KG1 (cell line): ENCODE measurements at regions not wholly inside any gene's neighbourhood (a gene's known extent, or its start where the extent isn't known, plus 50 kb on each side); places are given as distances from the start of the nearest gene placed in this dataset.
"Not testable (repeated sequence)": the region's sequence is repeated elsewhere in the genome, so short reads cannot be mapped to it uniquely, and the experiment has no call there.

Experiments used
- DNase-seq: peaks from one replicate; lab custom pipeline; 2025; lab: John Stamatoyannopoulos, UW

DNA sequence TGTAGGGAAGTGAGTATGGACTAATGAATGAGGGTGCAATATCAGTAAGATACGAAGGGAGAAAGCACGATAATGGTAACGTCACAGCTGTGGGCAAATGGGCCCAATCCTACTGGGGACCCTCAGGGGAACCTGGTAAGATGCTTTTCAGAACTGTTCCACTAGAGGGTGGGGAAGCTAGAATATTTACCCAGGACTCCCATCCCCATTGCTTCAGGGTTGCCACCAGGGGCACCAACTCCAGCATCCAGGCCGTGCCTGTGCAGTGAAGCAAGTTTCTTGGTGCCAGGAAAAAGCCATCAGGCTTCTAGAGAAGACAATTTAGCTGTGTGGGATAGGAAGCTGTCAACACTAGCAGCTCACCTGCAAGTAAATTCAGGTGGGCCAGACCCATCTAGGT lies 409.3 kb downstream of the AGTPBP1 start:
- no peak for DNase-seq

GRCh38 chr9:85331626-85332025 lies 410.1 kb downstream of the AGTPBP1 start:
- DNase-seq, result no peak

GRCh38 chr9:85322592-85322991 lies 419.2 kb downstream of the AGTPBP1 start:
- no peak for DNase-seq

DNA sequence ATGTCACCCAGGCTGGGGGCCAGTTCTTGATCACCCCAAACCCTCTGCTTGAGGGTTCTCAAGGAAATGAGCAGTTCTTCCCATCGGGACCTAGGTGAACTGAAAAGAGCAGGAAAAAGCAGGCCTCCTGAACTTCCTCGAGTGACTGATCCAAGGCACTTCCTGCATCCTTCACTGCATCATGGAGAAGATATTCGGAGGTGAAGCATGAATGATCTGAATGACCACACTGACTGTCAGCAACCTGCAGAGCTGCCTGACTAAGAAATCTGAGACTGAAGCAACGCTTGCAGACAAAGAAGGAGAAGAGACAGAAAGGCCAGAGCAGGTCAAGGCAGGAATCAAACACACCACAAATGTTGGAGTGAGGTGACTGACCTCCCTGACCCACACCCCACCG lies 420.2 kb downstream of the AGTPBP1 start:
- DNase-seq, result no peak

GRCh38 chr9:85319936-85320656 lies 421.7 kb downstream of the AGTPBP1 start:
- no peak for DNase-seq

DNA sequence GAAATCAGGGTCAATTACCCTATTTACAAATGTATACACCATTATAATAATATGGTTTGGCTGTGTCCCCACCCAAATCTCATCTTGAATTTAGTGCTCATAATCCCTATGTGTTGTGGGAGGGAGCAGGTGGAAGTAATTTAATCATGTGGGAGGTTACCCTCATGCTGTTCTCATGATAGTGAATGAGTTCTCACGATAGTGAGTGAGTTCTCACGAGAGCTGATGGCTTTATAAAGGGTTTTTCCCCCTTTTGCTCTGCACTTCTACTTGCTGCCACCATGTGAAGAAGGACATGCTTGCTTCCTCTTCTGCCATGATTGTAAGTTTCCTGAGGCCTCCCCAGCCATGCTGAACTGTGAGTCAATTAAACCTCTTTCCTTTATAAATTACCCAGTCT lies 426.2 kb downstream of the AGTPBP1 start:
- DNase-seq, result not testable (repeated sequence)

- peak; percentile 54 for DNase-seq
Measured at GRCh38 chr9:85310573-85310972, 431.2 kb downstream of the AGTPBP1 start.

DNA sequence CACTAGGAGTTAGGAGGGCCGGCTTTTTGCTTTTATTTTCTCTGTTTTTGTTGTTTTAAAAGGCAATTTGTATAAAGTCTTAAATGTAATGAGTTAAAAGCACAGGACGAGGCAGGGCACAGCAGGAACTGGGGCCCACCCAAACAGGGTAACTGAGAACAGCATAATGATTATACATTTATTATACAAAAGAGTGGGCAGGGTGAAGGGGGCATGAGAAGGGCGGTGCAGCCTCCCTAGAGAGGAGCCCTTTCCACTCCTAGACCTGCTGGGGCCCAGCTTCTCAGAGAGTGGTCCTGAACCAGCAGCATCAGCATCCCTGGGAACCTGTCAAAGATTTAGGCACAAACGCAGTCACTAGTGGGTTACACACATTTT lies 438.0 kb downstream of the AGTPBP1 start:
- no peak for DNase-seq

- no peak for DNase-seq
Measured at GRCh38 chr9:85302938-85303756, 438.6 kb downstream of the AGTPBP1 start.

- no peak for DNase-seq
Measured at GRCh38 chr9:85298499-85298898, 443.3 kb downstream of the AGTPBP1 start.

DNA sequence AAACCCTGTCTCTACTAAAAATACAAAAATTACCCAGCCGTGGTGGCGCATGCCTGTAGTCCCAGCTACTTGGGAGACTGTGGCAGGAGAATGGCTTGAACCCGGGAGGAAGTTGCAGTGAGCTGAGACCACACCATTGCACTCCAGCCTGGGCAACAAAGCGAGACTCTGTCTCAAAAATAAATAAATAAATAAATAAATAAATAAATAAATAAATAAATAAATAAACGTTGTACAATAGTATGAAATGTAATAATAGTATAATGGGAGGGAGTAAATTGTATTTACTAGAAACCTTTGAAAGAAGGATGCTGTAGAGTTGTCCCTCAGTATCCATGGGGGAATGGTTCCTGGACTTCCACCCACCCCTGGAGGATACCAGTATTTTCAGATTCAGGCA lies 446.5 kb downstream of the AGTPBP1 start:
- not testable (repeated sequence) for DNase-seq

DNA sequence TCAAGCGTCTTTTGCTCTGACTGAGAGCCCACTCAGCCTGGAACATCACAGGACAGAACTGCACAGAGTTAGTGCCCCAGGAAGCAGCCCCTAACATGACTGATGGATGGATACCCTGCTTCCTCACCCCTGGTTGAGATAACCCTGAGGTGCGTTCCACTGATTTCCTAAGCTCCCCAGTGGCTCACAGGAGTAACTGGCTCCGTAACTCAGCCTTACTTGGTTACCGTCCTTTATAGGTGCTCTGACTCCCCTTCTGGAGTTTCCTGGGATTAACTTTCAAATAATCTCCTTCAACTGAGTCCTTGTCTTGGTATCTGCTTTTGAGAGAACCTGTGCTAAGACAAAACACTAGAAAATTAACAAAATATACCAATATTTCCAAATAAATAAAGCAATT lies 449.5 kb downstream of the AGTPBP1 start:
- DNase-seq, result no peak

DNA sequence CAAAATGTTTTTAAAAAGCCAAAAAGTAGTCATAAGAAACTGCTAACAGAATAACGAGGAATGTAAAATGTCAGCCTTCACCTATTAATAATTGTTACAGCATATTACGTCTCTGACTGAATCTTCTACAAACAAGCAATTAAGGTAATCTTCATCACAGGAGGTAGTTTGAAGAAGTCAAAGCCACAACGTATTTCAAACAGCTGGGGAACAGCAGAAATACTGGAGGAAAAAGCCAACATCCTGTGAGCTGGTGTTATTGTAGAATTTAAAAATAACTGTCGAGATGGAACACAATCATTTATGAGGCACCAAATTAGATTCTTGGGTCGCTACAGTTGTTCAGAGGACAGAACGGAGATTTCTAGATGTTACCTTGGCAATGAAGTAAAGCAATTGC lies 450.5 kb downstream of the AGTPBP1 start:
- peak; percentile 11 for DNase-seq

DNA sequence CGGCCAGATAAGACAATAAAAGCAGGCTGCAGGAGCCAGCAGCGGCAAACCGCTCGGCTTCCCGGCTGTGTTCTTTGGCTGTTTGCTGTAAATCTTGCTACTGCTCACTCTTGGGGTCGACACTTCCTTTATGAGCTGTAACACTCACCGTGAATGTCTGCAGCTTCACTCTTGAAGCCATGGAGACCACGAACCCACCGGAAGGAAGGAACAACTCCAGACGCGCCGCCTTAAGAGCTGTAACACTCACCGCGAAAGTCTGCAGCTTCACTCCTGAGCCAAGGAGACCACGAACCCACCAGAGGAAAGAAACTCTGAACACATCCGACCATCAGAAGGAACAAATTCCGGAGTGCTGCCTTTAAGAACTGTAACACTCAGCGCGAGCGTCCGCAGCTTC lies 451.7 kb downstream of the AGTPBP1 start:
- peak; percentile 87 for DNase-seq

DNA sequence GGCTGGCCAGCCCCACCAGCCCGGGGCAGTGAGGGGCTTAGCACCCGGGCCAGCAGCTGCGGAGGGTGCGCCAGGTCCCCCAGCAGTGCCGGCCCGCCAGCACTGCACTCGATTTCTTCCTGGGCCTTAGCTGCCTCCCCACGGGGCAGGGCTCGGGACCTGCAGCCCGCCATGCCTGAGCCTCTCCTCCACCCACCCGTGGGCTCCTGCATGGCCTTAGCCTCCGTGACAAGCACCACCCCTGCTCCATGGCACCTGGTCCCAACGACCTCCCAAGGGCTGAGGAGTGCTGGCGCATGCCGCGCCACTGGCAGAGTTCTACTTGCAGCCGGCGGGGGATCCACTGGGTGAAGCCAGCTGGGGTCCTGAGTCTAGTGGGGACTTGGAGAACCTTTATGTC lies 452.6 kb downstream of the AGTPBP1 start:
- no peak for DNase-seq

DNA sequence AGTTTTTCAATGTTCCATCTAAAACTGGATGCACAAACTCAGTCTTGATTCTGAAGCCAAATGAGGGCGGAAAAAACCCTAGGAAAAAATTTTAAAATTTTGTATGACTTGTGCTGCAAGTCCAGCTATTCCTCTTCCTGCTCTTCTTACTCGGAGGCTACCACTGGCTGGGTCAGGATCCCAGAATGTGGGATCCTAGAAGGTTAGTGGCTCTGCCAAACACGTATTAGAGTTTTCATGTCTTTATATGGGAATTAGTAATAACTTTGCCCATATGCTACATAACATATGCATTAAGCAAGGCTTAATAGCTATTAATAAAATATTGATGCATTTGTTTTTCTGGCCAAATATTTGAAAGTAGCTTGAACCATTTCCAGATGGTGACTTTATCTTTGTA lies 458.3 kb downstream of the AGTPBP1 start:
- DNase-seq, result no peak

GRCh38 chr9:85278769-85279168 lies 463.0 kb downstream of the AGTPBP1 start:
- no peak for DNase-seq

- no peak for DNase-seq
Measured at GRCh38 chr9:85276741-85277140, 465.0 kb downstream of the AGTPBP1 start.

DNA sequence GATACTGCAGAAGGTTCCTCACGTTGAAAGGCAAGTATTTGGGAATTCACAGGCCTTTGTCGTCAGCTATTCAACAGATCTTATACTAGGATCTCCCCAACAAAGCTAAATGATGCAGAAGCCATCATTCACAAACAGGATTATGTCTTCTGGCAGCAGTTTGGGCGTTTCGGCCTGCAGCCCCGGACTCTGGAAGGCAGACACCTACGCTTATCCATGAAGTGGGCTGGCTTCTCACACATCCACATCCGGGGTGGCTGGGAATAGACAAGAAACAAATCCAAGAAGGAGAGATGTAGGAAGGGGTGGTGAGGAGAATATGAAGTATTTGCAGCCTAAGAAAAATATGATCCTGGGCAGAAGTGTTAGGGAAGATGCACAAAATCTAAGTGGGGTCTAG lies 471.9 kb downstream of the AGTPBP1 start:
- no peak for DNase-seq

DNA sequence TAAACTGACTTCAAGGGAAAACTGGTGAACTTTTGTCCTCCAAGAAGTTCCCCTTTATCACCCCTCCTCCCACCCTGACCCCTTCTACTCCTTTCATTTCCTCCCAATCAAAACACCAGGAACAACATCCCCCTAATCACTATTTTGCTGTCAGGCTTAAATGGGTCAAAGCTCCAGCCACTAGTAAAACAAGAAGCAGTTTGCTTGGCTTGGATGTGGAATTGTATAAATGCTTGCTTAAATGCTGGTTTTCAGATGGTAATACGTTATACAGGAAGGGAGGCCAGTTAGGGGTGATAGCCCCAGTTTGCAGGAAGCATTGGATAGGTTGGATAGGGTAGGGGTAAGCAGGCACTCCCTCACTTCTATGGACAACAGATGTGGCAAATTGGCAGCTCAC lies 473.6 kb downstream of the AGTPBP1 start:
- no peak for DNase-seq

GRCh38 chr9:85264695-85265094 lies 477.1 kb downstream of the AGTPBP1 start:
- DNase-seq, result no peak

DNA sequence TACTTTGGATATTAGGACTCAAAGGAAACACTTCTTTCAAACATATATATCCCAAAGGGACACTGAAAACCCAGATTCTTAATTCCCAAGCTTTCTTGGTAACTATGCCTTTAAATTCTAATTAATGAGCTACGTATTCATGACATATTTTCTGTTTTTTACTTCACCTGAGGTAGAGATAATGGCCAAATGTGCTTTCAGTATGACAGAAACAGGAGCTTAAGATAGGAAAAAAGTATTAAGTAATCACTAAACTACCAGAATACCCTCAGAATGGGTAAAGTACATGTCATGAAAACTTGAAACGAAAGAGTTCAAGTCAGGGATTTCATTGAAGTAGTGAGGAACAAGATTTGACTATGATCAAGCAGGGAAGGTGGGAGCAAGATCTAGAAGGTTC lies 478.5 kb downstream of the AGTPBP1 start:
- DNase-seq, result no peak

DNA sequence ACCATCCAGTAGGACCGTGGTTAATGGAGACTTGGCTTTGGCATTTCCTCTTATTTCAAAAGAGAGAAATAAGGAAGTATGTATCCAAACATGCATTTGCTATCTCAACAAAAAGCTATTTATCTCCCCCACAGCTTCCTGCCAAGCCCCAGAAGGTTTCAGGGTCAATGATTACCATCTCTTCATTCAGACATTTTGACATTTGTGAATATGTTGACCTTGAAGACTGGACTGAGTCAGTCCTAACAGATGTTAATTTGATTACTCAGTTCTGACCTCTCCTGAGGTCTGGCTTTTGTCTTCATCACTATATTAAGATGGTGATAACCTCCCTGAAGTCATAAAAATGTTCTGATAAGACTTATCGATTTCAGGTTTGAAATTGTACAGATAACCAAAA lies 479.4 kb downstream of the AGTPBP1 start:
- no peak for DNase-seq
